Hepatocyte (in vitro differentiated cells): ENCODE measurements at regions not wholly inside any gene's neighbourhood (a gene's known extent, or its start where the extent isn't known, plus 50 kb on each side); places are given as distances from the start of the nearest gene placed in this dataset.

Experiments
- EZH2 ChIP-seq: fragments of 200-600 bp; sonication (generic); IDR thresholded peaks from 2 replicates; pipeline ENCODE4 v1.6.1; 2016; ENCODE audit warnings: antibody characterized with exemption, mild to moderate bottlenecking, borderline replicate concordance
- EZH2phosphoT487 ChIP-seq: fragments of 200-600 bp; sonication (generic); IDR thresholded peaks from one replicate; pipeline ENCODE4 v1.6.1; 2018; ENCODE audit warnings: antibody characterized with exemption, mild to moderate bottlenecking, low read depth, moderate library complexity; ENCODE audit not compliant: unreplicated experiment, severe bottlenecking
- TF ChIP-seq, protein P1 (sequence below): fragments of 200-600 bp; sonication (generic); IDR thresholded peaks from 2 replicates; pipeline ENCODE4 v1.5.1; 2016; ENCODE audit warnings: antibody characterized with exemption, mild to moderate bottlenecking; ENCODE audit not compliant: poor library complexity

DNA sequence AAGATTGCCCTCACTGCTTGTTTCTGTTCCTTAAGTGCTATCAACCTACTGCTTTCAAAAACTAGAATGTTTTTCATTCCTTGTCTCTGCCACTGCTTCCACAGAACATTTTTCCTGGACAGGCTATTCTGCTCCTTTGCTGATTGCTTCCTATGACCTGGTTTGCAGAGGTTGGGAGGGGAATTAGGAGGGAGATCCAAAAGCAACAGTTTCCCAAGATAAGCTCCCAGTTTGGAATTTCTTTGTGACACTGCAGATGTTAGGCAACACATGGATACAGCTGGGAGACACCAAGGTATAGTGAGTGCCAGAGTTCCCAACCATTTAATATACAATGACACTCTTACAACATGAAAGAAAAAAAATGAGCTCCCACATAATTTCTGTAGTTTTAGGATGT lies 1036.5 kb downstream of the ROBO2 start:
- TF ChIP-seq, protein P1, sequence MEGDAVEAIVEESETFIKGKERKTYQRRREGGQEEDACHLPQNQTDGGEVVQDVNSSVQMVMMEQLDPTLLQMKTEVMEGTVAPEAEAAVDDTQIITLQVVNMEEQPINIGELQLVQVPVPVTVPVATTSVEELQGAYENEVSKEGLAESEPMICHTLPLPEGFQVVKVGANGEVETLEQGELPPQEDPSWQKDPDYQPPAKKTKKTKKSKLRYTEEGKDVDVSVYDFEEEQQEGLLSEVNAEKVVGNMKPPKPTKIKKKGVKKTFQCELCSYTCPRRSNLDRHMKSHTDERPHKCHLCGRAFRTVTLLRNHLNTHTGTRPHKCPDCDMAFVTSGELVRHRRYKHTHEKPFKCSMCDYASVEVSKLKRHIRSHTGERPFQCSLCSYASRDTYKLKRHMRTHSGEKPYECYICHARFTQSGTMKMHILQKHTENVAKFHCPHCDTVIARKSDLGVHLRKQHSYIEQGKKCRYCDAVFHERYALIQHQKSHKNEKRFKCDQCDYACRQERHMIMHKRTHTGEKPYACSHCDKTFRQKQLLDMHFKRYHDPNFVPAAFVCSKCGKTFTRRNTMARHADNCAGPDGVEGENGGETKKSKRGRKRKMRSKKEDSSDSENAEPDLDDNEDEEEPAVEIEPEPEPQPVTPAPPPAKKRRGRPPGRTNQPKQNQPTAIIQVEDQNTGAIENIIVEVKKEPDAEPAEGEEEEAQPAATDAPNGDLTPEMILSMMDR = no peak
- TF ChIP-seq EZH2 (no peak), EZH2phosphoT487 (no peak)
